ENCODE measurements at regions not wholly inside any gene's neighbourhood (a gene's known extent, or its start where the extent isn't known, plus 50 kb on each side); places are given as distances from the start of the nearest gene placed in this dataset.

DNA sequence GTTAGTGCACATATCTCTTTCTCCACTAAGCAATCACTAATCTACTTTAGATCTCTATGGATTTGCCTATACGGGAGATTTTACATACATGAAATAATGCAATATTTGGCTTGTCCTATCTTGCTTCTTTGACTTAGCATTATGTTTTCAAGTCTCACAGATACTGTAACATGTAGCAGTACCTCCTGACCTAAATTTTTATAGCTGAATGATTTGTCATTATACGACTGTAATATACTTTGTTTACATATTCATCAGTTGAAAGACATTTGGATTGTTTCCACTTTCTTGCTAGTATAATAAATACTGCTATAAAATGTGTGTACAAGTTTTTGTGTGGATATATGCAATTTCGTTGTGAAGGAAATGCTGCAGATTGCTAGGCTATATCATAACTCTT lies 1520.8 kb upstream of the CDH6 start:
- no peak for DNase-seq

DNA sequence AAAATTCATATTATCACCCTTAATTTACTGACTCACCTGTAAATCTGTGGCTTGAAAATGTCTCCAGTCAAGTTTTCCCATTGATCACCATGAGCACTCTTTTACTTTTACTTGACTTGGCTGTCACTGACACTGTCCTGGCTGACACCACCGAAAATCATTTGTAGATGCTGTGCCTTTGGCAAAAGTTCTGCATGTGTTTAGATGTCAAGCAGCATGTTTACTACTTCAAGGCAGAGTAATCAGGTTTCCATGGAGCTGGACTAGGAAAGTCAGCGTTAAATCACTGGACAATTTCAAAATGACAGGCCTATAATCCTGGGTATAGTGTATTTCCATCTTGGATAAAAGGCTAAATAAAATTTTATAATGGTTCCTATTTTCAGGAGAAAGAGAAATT lies 1530.6 kb upstream of the CDH6 start:
- no peak for DNase-seq

DNA sequence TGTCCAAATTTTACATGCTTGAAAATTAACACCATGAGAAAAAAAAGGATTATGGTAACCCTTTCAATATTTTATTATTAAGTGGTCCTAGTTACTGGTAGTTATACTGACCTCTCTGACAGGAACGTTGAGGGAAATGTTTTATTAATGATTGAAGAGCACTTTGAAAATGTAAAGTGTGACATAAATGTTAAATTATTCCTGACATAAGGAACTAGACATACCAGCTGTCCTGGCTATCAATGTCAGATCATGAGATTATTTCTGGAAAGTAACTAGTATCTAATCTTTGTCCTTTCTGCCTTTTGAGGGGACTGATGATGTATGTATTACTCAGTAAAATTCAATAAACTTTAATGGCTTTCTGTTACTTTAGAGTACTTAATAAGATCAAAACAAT lies 1538.5 kb upstream of the CDH6 start:
- no peak for DNase-seq

DNA sequence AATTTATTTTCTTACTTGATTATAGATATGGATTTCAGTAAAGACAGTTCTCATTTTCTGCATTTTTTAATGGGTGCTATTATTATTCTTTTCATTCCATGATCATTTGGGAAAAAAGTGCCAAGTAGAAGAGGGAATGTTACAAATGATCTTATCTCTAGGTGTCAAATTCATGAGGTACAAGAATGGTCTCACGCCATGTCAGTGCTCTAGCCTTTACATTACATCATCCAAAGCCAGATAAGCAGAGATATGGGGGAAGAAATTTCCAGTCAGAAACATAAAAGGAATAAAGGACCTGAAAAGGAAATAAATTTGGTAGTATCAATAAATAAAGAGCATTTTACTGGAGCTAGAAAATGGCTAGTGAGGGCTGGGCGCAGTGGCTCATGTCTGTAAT lies 1544.2 kb upstream of the CDH6 start:
- DNase-seq, result no peak

DNA sequence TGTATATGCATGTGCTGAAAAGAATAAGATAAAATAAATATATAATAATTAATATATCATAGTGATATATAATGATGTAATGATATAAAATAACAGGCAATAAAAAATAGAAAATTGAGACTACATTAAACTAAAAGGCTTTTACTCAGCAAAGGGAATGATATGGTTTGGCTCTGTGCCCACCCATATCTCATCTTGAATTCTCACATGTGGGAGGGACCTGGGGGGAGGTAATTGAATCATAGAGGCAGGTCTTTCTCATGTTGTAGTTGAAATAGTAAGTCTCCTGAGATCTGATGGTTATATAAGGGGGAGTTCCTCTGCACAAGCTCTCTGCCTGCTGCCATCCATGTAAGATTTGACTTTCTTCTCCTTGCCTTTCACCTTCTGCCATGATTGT lies 1550.9 kb upstream of the CDH6 start:
- DNase-seq, result no peak

DNA sequence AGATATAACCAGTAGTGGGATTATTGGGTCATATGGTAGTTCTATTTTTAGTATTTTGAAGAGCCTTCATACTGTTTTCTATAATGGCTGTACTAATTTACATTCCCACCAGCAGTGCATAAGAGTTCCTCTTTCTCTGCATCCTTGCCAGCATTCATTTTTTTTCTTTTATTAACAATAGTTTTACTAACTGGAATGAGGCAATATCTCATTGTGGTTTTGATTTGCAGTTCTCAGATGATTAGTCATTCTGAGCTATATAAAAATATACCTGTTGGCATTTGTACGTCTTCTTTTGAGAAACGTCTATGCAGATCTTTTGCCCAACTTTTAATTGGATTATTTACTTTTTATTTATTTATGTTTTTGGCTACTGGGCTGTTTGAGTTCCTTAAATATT lies 1579.3 kb upstream of the CDH6 start:
- no peak for DNase-seq

DNA sequence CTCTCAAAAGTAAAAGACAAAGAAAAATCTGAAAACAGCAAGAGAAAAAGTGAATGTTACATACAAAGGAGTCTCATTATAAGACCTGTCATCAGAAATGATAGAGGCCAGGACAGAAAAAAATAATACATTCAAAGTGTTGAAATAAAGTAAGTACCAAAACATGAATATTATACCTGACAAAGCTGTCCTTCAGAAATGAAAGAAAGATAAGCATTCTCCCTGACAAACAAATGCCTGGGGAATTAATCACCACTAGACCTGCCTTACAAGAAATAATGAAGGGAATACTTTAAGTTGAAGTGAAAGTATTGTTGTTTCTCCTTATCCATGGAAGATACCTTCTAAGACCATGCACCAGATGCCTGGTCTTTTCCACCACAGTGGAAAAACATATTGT lies 1605.2 kb upstream of the CDH6 start:
- DNase-seq, result no peak

DNA sequence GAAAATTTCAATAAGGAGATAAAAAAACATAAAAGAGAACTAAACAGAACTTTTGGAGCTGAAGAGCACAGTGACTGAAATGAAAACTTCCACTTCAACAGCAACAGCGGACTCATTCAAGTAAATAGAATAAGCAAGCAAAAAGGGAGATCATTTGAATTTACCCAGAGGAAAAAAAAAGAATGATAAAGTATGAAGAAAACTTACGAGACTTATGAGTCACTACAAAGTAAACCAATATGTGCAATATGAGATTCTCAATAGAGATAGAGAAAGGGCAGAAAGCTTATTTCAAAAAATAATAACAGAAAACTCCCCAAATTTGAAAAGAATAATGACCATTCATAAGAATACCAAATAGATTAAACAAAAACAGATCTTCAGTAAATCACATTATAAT lies 1605.7 kb upstream of the CDH6 start:
- DNase-seq, result no peak

DNA sequence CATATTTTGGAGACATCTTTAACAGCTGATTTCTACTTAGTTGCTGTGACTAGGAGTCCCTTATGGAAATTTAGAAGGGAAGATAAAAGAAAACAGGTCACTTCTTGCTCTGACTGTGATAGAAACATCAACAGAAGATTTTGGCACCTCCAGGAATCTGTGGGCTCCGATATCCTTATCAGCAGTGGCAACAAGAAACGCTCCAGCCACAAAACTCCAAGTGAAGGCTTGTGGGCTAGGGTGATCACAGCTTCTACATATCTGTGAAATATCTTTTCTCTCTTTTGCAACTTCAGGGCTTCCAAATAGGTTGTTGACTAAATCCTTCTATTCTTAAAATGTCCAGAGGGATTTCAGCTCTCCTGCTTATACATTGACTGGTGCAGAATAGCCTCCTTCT lies 1625.5 kb upstream of the CDH6 start:
- no peak for DNase-seq

DNA sequence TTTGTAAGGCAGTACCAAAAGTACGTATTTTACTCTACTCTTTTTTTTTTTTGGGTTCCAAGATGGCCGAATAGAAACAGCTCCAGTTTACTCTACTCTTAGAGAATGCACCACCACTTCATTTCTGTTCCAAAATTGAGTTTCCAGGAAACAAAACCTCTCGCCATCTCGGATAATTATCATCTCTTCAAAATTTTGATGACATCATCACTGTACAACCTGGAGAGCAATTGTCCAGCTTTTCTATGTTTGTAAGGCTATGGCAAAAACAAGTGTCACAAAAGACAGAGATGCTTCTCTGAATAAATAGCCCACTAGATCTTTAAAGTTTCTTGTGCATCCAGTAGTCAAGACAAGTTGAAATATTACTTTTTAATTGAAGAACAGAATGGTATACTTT lies 1631.9 kb upstream of the CDH6 start:
- DNase-seq, result no peak

DNA sequence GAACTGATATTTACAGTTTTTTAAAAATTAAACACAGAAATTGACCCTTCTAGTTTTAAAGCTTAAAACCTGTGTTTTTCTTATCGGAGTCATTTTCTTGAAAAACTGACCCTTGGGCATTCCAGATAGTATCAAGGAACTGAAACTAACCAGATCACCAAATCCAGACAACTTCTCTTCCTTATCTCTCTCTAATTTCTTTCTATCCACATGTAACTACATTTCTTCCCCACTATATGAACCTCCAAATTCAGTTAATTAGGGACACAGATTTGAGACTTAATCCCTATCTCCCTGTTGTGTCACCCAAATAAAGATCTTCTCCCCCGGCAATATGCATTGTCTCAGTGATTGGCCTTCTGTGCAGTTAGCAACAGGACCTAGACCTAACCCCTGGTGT lies 1643.0 kb upstream of the CDH6 start:
- no peak for DNase-seq

DNA sequence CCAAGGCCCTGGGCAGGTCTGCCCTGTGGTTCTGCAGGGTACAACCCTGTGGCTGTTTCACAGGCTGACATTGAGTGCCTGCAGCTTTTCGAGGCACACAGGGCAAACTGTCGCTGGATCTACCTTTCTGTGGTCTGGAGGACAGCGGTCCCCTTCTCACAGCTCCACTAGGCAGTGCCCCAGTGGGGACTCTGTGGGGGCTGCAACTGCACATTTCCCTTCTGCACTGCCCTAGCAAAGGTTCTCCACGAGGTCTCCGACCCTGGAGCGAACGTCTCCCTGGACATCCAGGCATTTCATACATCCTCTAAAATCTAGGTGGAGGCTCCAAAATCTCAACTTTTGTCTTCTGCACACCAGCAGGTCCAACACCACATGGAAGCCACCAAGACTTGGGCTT lies 1645.2 kb upstream of the CDH6 start:
- no peak for DNase-seq

DNA sequence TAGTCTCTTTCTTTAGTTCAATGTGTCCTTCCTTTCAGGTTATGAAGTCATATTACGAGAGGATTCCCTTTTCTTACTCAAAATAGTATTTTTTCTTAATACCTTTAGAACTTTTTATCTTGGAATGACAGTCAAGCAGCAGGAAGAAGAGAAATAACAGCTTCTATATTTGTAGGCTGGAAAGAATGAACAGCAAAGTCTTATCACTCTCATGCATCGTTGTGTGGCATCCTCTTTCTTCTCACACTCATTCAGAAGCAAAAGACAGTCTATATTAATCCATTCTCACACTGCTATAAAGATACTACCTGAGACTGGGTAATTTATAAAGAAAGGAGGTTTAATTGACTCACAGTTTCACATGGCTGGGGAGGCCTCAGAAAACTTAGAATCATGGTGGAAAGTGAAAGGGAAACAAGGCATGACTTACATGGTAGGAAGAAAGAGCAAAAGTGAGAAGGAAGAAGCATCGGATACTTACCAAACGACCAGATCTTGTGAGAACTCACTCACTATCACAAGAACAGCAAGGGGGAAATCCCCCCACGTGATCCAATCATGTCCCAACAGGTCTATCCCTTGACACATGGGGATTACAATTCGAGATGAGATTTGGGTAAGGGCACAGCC lies 1646.1 kb upstream of the CDH6 start:
- no peak for DNase-seq

DNA sequence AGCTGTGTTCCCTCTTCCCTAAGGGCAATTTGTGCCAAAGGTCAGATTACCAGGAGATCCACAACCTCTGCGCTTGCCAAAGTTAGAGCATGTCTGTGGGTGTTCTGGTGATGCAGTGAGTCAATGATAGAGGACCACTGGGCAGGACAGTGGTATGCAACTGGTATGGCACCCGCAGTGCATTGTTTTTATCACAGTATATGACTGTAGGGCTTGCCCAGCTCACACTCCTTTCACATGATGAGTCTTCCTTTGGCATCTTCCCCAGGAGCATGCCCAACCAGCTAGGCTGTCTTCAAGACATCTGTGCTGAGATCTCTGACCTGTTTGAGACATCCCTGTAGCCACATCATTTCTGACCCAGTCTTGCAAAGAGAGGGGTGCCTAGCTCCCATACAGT lies 1650.0 kb upstream of the CDH6 start:
- DNase-seq, result no peak

DNA sequence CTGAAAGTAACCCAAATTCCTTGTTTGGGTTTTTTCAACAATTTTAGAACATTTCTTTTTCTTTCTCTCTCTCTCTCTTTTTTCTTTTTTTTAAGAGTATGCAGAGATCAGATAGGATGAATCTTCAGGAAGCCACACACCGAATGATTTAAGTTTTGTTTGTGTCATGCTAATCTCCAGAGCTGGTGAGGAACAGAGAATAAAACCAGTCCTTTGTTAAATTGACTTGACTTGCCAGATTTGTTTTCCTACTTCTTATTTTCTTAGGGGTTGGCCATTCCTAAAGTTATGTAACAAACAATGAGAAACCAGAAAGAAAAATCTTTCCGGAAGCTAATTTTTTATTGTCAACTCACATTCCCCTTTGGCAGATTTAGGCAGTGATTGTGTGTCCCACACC lies 1669.3 kb upstream of the CDH6 start:
- no peak for DNase-seq

DNA sequence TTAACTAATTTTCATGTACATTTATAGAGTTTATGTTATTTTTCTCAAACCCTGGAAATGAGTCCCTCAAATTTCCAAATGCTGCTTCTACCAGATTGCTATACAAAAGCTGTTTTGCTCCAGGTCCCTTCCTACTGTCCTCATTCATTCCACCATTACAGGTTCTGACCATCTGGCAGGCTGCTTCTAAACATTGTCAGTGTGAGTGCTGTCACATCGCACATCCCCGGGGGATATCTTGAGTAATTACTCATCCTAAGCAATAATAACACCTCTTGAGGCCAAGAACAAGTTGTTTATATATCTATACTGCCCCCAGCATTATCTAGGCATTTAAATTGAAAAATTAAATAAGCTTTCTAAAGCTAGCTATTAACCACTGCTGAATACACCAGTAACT lies 1675.3 kb upstream of the CDH6 start:
- no peak for DNase-seq

DNA sequence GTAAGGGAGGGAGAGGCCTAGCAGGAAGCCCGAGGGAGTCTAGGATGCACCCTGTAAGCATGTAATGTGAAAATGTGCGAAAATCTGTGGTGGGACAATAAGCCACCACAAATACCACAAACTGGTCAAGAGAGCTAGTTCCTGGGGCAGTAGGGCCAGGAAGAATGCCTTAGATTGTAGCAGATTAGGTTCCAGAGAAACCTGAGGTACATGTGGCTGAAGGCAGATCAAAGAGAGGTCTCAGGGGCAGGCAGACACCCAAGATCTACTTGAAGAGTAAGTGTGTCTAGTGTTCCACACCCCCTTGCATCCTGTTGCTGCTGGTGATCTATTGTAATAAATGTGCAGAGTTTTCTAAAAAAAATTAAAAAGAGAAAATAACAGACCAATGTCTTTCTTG lies 1677.3 kb upstream of the CDH6 start:
- DNase-seq, result no peak

DNA sequence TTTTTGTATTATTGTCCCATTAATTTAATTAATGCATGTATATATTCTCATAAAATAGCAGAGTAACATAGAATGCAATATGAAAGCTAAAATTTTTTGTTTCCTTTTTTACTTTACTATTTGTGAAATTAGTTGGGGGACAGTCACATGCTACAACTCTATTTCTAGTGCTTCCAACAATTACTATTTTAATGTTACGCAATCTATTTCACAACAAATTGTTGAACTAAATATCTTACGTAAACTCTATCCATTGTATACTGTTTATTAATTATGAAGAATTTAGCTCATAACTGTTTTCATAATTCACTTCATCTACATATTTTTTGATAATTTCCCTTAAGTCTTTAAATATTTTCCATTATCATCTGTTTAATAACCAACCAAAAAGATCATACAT lies 1685.4 kb upstream of the CDH6 start:
- DNase-seq, result no peak

DNA sequence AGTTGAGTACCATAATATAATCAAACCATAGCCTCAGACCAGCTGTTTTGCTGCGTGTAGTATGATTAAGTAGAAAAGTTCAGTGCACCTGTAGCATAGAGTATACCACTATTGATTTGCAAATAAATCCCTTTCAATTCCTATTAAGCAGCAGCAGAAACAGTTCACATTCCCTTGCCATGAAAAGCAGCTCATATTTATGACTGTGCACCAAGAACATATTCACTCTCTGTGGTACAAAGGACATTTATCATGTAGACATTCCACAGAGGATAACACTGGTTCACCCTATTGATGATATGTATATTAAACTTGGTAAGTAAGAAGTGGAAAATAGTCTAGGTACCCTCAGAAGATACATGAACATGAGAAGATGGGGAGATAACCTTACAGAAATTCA lies 1689.1 kb upstream of the CDH6 start:
- no peak for DNase-seq

DNA sequence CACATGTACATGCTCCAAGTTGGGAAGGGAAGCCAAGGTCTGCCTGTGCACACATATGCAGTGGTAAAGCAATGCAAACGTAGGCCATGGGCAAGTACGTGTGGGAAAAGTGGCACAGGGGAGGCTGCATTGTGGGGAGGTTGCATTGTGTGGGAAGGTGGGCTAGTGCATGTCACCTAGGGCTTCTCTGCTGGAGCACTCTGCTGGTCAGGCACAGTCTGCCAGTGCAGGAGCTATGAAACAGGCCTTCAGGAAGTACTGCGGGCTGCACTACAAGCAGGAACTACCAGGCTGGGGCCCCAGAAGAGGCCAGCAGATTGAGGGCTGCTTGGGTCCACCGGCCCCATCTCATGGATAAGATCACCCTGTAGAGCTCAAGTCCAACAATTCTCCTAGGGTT lies 1694.6 kb upstream of the CDH6 start:
- no peak for DNase-seq

DNA sequence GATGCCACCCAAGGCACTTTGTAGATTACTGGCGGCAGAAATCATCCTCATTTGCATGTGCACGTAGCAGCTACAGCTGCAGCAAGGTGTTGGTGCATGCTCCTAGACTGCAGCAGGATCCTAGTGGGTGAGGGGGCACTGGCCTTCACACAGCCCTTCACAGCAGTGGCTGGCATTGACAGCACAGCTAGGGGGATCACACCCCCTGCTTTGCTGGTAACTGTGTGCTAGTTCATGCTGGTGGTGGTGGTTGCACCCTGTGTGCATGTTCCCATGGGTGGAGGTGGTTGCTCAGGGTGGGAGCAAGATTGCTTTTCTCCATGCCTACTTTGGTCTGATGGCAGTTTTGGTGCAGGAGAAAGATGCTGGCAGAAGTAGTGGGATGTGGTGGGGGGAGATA lies 1695.1 kb upstream of the CDH6 start:
- no peak for DNase-seq

DNA sequence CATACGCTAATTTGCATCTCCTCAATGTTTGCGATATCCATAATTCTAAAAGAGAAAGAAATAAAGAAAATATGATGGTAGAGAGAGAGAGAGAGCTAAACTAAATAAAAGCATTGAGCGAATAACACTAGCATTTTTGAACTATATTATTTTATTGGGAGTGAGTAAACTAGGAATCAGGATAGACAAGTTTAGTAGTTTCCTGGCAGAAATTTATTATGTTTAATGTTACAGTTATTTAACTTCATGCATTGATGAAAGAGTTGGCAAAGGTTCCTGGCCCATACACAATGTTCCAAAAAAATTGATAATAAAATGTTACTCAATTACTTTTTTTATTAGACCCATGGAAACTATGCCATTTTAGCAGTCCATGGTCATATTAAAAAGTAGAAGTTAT lies 1708.2 kb upstream of the CDH6 start:
- DNase-seq, result no peak

DNA sequence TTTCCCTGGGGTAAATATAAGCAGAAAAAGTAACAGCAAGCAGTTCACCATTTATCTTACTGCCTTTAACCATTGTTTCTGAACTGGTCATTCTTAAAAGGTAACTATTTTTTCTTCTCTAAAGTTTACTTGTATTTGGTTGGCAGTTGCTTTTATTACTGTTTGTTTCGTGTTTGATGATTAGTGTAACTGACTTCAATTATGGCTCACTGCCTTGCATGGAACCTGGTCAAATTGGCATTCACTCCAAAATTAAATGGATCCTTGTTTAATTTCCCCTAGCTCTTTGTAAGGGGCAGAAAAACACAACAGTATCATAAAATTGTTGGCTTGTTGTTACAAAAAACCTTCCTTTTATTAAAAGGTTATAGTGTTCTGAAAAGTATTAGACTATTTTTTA lies 1723.9 kb upstream of the CDH6 start:
- DNase-seq, result no peak

DNA sequence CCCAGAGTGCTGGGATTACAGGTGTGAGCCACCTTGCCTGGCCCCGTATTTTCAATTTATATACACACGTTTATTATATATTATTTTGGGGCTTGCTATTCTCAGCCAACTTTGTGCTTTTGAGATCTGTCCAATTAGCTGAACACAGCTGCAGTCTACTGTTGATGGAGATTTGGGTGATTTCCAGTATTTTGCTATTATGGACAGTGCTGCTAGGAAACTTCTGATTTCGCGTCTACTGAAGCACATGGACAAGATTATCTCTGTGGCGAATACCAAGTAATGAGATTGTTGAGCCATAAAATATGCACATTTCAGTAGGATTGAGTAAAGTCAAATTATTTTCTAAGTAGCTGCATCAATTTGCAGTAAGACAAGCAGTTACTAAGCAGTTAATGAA lies 1731.2 kb upstream of the CDH6 start:
- DNase-seq, result no peak

DNA sequence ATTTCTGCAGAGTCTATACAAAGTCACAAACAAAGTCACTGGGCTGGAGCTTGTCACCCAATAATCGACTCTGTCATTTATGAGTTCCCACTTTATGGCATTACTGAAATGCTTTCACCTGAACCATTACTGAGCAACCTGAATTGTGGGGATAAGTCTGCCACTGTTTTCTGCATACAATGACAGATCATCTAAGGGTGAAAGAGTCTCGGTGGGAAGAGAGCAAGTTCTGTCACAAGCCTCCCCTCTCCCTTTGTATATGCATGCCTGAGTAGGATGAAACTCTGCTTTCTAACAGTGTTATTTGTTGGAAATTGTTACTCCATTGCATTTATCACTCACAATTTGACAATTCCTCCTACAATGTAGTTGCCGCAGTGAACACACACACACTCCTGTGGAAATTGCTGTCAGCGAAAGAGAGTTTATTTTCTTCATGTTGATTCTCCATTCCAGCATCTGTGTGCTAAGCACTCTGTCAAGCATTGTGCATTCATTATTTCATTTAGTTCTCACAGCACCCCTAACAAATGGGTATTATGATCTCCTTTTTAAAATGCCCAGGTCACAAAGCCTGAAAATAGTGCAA lies 1732.4 kb upstream of the CDH6 start:
- DNase-seq, result no peak
